Hepatic stellate cell (primary cell): ENCODE measurements at regions not wholly inside any gene's neighbourhood (a gene's known extent, or its start where the extent isn't known, plus 50 kb on each side); places are given as distances from the start of the nearest gene placed in this dataset.

Experiments used
- DNase-seq: peaks from one replicate; pipeline ENCODE4 v3.0.0; 2011; ENCODE audit warnings: low spot score

- no peak for DNase-seq
Measured at GRCh38 chr2:137729305-137729704, 235.0 kb upstream of the HNMT start.

- no peak for DNase-seq
Measured at GRCh38 chr2:137737559-137737958, 226.7 kb upstream of the HNMT start.

DNA sequence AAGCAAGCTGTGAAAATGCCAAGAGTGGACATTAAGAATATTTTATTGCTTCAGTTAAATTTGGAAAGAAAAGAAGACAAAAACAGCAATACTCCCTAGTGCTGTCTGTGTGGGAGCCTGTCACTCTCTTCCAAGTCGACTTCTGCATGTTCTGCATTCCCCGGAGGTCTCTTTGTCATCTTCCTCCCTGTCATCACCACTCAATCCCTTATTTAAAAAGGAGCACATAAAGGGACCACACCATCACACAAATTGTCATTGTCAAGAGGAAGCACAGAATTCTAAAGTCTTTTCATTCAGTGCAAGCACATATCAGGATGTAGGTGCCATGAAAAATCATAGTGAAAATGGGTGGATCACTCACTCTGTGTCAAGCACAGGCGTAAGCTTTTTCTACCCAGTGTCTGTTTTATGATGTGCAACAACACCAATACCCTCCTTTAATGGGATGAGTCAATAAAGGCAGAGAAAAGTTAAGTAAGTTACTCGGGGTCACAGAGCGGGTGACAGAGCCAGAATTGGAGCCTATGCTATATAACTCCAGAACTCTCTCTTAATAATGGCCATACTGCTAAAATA lies 222.4 kb upstream of the HNMT start:
- DNase-seq: no peak

DNA sequence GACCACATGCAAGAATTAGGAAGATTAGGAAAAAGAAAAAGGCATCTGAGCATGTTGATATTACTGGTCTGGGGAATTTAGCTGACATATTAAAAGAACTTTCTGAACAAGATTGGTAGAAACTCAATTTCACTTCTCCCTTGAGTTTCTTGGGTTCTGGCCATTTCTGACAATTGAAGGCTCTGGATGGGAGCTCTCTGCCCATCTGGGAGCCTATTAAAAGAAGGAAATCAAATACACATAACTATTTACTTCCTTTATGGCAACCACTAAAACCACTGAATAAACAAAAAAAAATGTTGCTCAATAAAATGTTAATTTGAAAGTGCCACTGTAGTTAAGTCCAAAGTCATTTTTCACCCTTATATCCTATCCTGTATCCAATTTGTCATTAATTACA lies 216.8 kb upstream of the HNMT start:
- no peak for DNase-seq

DNA sequence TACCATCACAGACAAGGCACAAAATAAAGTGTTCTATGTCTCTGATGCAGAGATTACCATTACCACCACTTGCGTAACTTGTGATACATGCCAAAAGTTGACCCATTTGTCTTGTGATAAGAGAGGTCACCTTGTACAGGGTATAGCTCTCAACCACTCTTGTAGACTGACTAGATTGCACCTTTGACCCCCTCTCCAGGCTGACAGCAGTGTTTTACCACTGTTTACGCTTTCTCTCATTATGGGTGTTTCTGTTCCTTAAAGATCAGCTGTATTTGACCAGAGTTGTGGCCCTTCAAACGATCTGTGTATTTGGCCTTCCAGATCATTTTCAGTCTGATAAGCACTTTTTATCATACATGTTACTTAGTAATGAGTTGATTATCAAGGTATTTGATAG lies 215.7 kb upstream of the HNMT start:
- DNase-seq: no peak

GRCh38 chr2:137764646-137765045 lies 199.6 kb upstream of the HNMT start:
- no peak for DNase-seq

GRCh38 chr2:137769406-137769805 lies 194.9 kb upstream of the HNMT start:
- no peak for DNase-seq

DNA sequence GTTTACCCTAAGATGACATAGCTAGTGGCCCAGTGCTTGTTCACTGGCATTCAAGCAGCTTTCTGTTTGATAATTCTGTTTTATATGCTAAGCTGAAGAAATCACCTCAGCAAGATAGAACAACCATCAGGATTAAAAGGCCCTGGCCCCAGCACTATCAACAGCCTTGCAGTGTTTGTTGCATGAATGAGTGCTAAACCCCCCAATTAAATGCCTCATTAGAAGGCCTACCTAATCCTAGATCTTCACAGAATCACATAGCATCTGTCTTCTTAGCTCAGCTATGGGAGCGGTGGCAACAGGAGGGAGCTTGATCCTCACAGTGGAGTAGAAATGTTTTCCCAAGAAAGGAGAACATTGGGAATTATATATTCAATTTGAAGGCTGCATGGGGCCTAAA lies 194.1 kb upstream of the HNMT start:
- no peak for DNase-seq

DNA sequence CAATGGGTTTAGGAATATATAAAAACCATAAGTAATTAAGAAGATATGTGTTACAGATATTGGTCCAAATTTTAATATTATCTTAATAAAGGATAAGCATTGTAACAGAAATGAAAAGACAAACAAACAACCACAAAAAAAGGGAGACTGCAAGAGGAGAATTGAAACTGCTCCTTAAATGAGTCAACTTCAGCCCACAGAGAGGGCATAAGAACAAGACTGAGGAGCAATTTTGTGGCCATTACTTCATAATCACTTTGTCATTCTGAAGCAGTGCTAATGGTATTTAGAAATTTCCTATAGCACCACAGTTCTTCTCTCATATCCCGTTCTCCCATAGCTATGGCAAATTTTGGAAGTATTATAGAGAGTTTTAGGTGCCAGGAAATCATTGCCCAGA lies 193.2 kb upstream of the HNMT start:
- DNase-seq: no peak

- no peak for DNase-seq
Measured at GRCh38 chr2:137772451-137772850, 191.8 kb upstream of the HNMT start.

DNA sequence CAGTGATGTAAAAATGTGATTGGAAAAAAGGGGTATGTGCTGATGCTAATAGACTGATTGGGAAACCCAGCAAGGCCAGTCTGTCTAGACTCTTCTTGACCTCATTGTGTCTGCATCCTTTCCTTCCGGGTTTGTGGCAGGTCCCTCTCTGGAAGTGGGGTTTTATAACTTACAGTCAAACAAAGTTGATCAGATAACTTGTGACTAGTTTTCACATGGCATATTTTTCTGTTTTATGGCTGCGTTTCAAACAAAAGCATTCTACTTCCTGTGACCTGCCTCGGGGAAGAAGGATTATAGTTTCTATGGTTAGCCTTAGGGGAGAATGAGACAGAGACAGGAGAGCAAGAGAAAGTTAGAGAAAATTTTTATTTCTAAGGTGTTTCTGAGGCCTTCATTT lies 188.7 kb upstream of the HNMT start:
- no peak for DNase-seq

GRCh38 chr2:137776697-137777096 lies 187.6 kb upstream of the HNMT start:
- no peak for DNase-seq

DNA sequence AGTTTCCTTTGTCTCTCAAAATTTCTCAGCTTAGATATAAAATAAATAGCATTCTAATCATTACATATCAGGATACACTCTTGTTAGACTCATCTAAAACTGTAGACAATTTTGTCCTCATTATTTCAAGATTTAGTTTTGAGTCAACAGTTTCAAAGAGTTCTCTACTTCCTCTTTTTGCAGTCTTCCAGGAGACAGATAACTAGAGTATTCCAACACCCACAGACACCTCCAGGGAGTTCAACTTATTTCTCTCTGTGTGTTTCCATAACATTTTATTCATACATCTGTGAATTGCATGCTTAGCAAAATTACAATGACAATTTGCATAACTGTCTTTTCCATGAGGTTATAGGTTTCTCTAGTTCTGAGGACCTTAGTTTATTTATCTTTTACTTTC lies 166.6 kb upstream of the HNMT start:
- DNase-seq: no peak

GRCh38 chr2:137799600-137799999 lies 164.7 kb upstream of the HNMT start:
- DNase-seq: no peak

DNA sequence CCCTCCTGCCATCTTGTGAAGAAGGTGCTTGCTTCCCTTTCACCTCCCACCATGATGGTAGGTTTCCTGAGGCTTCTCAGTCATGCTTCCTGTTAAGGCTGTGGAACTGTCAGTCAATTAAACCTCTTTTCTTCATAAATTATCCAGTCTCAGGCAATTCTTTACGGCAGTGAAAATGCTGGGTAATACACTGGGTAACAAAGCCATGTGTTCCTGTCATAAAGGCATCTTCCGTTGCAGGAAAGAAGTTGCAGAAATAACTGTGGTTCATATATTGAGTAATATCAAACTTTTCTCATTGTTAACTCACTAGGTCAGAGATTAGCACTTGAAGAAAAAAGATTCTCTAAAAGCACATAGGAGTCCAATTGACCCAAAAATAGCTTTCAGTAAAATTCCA lies 163.9 kb upstream of the HNMT start:
- no peak for DNase-seq

DNA sequence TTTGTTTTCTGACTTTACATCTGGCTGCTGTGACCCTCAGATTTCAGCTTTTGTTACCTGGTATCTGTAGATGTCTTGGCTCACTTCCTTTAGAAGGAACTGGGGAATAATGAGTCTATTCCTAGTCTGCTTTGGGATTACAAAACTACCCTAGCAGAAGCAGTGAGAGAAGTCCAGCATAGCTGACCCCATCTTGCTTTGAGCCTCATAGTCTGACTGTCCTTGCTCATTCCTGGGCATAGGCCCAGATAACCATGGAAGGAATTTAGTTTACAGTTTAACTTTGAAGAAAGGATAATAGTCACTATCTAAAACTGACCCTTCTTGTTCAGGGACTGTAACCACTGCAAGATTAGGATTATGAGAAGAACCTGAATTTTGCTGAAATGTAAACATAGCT lies 163.0 kb upstream of the HNMT start:
- DNase-seq: no peak

GRCh38 chr2:137802038-137802437 lies 162.2 kb upstream of the HNMT start:
- DNase-seq: no peak

DNA sequence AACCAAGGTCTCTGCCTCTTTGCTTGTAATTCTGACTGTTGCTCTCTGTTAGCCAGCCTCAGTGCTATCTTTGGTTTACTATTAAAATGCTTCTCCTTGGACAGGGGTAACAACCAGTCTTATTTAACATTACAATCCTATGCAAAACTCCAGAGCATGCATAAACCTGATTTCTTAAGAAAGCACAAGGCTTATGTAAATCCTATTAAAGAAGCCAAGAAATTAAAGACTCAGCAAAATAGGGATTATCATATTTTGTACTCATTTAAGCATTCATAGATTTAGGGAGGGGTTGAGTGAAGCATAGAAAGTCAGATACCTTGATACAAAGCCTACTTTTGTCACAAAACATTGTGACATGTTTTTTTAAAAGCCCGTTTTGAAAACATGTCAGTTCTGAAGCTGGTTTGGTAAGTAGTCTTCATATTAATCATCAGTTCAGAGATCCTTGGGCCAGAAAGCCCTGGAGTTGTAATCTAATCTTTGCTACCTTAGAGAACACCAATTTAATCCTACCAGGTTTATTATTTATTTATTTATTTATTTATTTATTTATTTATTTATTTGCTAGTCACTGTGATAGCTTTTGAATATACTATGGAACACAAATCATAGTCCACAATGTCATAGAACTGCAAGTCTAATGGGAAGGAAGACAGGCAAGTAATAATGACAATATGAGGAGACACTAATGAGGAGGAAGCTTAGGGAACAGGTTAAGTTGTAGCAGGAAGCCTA lies 158.0 kb upstream of the HNMT start:
- DNase-seq: no peak

GRCh38 chr2:137809252-137809651 lies 155.0 kb upstream of the HNMT start:
- no peak for DNase-seq

- no peak for DNase-seq
Measured at GRCh38 chr2:137809837-137810236, 154.4 kb upstream of the HNMT start.

GRCh38 chr2:137812517-137812916 lies 151.8 kb upstream of the HNMT start:
- DNase-seq: no peak

- no peak for DNase-seq
Measured at GRCh38 chr2:137813176-137813575, 151.1 kb upstream of the HNMT start.

- DNase-seq: no peak
Measured at GRCh38 chr2:137817058-137817457, 147.2 kb upstream of the HNMT start.

- DNase-seq: no peak
Measured at GRCh38 chr2:137823196-137823595, 141.1 kb upstream of the HNMT start.
